Dermis blood vessel endothelial cell (primary cell): ENCODE measurements at regions not wholly inside any gene's neighbourhood (a gene's known extent, or its start where the extent isn't known, plus 50 kb on each side); places are given as distances from the start of the nearest gene placed in this dataset.

Experiments
- DNase-seq: peaks from one replicate; pipeline ENCODE4 v3.0.0; 2010

DNA sequence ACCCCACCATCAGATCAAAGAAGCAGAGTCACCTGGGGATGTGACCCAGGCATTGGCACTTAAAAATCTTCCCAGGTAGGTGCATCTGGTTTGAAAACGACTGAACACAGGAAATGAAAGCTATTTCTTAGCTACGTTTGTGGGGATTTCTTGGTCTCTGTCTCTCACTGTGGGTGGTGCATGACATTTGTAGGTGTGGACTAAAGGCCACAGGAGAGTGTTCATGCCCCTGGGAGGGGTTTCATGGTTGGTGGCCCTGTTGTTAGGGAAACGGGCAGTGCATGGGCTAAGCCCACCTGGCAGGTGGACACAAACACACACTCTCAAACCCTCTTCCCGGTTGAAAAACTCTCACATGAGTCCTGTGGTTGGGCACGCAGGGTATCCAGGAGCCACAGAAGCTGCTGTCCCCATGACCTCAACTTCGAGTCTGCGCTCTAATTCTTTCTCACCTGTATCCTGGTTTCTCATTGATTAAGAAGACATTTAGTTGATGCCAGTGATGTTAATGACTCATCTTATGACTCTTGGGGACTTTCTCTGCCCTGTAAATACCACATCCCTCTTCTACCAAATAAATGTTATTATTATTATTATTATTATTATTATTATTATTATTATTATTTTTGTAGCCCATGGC, 119.4 kb downstream of the MRPS6 start:
- no peak for DNase-seq

DNA sequence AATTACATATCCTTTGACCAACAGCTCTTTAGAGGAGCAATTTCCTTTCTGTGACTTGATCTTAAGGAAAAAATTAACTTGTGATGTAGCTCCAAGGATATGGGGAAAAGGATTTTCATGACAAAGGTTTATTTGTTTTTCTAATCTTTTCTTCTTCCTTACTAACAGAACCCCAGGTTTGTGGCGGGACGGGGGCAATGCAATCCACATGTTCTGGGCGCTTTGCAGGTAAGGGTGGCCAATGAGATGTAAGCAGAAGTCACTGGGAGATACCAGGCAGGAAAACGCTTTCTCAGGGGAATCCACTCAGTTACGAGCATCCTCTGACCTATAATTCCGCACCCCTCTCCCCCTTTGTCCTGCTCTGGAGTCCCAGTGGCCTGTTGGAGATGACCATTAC, 122.0 kb downstream of the MRPS6 start:
- DNase-seq = no peak

DNA sequence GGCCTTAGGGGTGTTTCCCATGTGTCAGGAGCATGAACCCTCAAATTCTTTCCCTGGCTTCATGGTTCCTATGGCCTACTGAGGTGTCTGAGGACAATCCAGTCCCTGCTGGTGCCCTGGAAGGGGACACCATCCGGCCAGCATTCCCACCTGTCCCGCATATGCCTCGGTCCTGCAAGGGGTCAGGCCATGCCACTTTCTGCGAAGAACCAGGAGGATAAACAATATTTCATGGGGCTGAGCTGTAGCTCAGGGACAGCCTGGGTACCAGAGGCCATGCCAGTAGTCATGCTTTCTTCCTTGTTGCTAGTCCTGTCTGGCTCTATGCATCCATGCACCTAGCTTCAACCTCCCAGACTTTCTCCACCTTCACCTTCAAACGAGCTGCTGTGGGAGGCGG, 123.6 kb downstream of the MRPS6 start:
- DNase-seq = no peak

DNA sequence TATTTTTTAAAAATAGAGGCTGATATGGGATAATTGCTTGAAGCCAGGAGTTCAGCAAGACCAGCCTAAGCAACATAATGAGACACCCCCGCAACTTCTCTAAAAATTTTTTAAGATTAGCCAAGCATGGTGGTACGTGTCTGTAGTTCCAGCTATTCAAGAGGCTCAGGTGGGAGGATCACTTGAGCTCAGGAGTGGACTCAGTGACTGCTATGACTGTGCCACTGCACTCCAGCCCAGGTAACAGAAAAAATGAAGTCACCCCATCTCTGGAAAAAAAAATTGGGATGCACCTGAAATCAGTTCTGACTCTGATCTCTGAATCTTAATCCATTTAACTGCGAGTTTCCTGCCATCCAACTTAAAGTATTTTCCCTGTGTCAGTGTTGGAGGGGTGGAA, 124.2 kb downstream of the MRPS6 start:
- DNase-seq = no peak

DNA sequence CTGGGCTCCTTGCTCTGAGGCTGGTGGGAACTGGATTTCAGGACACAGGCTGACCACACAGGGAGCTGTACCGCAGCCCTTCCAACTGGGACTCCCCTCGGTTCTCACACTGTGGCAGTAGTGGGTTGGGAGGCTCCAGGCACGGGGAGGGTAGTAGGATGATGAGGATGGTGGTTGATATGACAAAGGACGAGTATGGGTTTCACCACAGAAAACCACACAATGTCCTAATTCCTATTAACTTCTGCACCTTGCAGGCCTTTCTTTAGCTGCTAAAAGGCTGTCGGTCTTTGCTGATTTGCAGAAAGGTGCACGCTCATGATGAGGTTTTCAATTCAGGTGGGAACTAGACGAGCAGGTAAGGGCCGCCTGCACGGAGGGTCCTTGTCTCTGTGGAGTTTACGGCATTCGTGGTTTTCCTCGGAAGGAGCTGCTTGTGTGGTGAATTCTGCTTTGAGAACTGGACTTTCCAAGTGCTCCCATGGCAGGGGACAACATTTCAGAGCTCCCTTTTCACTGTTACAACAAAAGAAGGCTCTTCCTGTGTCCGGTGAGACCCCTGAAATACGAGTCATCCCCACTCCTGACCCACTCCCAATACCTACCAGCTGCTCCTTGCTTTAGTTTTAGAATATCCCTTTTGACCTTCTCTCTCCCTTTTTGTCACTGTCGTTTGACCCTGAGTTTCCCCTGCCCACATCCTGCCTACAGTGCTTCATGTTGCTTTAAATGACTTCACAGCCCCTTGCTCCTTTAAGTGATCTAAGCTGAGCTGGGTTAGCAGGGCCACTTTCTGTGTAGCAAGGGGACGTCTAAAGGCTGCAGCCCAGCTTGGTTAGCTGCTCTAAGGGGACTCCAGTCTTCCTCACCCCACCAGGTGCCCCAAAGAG, 125.1 kb downstream of the MRPS6 start:
- no peak for DNase-seq

DNA sequence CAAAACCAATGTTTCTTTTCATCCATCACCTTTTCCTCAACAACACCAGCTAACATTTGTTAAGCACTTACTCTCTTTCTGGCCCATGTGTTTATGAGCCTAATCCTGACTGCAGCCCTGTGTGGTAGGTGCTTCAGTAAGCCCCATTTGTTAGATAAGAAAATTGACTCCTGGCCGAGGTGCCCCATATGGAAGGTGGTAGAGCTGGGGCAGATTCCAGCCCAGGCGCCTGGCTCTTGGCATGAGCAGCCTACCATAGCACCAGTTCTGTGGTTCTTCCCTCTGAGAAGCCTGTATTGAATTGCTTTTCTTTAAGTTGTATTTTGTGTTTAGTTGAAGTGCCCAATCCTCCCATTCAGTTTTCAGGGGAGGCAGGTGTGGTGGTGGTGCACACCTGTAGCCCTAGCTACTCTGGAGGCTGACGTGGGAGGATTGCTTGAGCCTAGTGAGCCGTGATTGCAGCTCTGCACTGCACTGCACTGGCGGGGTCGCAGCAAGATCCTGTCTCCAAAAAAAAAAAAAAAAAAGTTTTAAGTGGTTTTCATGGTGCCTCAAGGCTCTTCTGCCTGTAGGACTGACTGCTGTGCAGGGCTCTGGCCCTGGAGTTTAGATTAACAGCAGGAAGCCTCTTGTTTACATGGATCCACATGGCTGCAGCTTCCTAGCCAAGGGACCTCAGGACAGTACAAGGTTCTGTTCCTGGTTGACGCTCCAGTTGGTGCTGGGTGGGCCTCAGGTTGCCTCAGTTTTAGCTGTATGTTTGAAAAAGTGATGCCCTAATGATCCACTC, 125.9 kb downstream of the MRPS6 start:
- no peak for DNase-seq

DNA sequence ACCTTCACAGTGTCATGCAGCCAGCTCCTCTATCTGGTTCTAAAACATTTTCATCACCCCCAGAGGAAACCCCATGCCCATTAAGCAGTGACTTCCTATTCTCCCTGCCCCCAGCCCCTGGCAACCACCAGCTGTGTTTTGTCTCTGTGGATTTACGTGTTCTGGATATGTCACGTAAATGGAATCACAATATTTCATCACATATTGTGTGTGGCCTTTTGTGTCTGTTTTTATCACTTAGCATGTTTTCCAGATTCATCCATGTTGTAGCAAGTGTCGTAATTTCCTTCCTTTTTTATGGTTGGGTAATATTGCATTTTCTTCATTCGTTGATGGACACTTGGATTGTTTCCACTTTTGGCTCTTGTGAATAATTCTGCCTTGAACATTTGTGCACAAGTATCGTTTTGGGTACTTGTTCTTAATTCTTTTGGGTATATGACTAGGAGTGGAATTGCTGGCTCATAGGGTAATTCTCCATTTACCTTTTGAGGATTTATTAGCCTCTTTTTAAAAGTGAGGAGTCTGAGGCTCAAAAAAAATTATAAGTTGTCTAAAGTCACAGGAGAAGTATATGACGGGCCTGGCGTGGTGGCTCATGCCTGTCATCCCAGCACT, 127.0 kb downstream of the MRPS6 start:
- no peak for DNase-seq

DNA sequence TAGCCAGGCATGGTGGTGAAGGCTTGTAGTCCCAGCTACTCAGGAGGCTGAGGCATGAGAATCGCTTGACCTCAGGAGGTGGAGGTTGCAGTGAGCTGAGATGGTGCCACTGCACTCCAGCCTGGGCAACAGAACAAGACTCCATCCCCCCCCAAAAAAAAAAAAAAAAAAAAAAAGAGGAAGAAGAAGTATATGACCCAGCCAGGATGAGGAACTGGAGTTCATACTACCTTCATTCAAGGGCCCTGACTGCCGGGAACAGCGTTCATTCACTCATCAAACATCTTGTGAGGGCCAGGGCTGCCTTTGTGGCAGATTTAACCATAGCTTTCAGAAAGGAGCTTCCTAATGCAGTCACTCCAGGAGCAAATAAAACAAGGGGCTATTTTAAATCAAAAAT, 127.6 kb downstream of the MRPS6 start:
- no peak for DNase-seq

DNA sequence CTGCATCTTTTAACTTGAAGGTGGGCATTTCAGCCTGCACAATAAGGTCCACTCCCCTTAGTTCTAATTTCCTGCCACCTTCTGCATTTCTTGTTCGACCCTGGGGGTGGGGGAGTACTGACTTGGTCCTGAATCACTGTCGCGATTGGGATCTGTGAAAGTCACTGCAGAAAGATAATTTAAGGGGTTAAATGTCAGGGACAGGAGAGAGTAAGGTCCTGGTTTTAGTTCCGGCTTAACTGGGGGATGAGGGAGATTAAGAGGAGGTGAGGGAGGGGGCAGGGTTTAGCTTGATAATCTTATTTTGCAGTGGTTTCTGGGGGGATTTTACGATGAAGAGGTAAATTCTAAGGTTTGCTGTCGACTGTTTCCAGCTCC, 128.1 kb downstream of the MRPS6 start:
- DNase-seq = no peak

DNA sequence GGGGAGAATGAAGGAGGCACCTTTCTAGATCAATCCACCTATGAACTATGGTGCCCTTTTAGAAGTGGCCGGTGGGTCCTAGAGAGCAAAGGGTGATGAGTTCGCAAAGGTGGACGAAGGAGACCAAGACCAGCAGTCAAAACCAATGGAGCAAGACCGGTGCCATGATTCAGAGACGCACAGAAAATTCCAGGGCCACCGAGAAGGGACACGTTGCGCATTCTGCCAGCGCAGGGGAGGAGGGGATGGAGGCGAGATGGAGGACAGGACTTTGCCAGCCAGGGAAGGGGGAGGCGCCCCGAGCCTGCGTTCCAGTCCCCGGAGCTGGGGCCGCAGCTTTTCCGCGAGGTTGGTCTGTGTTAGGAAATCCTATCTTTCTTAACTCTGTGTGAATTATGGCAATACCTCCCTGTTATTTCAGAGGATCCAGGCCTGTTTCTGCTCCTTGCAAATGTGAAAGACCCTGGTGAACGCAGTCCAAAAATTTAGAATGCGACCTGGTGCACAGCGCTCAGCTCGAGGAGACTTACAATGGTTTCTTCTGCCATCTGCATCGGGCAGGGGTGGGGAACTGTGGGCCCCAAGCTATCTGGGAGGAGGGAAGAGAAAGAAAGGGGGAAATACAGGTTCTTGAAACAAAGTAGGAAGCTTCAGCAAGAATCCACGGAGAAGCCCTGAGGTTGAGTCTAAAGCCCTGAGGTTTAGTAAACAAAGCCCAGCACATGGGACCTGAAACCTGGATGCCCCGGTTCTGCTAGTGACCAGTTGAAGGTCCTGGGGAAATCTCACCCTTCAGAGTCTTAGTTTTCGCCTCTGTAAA, 129.4 kb downstream of the MRPS6 start:
- no peak for DNase-seq

DNA sequence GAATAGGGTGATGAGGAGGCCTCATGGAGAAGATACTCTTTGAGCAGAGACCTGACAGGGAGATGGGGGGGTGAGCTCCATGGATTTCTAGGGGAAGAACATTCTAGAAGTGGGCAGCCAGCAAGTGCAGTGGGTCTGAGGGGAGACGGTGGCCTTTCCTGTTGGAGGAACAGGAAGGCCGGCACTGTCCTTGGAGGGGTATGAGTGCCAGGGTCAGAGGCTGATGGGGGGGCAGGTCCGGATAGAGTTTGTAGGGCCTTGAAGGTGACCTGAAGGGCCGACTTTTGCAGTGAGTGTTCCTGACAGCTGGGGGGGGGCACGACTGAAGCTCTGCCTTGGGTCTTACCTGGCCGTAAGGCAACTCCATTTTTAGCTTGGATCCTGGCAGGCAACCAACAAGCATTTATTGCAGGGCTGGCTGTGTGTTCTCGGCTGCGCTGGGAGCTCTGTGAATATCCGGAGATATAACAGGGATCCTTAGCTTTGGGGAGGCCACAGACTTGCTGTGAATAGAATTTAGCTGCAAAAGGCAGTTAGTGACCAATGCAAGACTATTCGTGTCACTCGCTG, 130.6 kb downstream of the MRPS6 start:
- DNase-seq = no peak

DNA sequence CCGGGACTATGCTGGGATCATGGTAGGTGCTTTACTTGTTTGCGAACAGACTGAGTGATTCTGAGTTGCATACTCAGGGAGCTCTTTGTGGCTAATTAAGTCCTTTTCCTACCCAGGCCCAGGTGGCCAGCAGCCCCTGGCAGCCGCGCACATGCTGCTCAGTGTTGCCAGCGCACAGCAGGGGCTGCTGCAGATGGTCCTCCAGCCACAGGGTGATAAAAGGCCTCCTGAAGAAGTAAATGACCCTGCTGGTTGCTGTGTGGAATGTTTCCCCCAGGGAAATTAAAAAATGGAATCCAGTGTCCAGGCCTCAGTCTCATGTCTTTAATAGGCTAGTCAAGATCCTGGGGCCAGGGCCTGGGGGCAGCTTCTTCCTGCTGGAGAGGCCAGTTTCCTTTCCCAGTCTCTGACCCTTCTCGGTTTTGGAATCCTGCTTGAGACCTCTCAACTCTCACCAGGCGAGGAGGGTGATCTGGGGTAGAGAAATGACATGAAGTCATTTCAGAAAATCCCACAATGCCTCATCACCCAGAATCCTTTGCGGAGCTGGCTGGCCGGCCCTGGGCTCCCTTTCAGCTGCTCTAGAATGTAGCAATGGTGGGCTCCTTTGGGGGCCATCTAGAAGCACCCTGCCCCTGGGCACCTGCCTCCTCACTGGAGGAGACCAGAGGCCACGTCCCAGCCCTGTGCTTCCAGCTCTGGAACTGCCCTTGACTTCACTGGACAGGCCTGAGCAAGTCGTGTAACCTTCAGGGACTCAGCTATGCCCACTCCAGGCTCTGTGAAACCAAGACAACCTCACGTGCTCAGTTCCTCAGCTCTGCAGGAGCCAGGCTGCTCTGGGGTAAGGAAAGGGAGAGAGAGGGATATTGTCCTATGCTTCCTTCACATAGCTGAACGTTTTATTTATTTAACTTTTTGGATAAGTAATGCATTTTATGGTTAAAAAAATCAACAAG, 131.4 kb downstream of the MRPS6 start:
- no peak for DNase-seq

DNA sequence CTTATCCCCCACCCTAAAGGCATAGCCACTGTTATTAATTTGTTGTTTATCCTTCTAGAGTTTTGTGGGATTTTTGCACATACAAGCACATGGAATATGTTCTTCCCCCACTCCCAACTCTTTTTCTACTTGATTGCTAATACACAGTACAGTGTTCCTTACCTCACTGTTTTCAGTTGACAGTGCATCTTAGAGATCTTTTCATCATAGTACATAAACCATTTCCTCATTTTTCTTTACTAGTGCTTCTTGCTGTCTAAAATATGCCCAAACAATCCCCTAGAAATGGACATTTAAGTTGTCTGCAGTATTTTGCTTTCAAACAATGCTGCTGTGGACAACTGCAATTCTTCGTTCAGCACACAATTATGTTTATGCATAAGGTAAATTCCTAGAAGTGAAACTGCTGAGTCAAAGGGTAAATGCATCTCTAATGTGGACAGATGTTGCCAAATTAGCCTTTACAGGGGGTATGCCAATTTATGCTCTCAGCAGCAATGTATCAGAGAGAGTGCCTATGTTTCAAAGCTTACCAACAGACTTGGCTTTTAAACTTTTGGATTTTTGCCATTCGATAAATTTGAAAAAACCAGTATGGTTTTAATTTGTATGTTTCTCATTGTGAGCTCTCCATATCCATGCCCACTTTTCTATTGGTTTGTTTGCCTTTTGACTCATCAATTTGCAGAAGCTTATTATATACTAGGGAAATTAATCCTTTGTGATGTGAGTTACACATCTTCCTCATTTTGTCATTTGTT, 132.6 kb downstream of the MRPS6 start:
- DNase-seq = no peak

DNA sequence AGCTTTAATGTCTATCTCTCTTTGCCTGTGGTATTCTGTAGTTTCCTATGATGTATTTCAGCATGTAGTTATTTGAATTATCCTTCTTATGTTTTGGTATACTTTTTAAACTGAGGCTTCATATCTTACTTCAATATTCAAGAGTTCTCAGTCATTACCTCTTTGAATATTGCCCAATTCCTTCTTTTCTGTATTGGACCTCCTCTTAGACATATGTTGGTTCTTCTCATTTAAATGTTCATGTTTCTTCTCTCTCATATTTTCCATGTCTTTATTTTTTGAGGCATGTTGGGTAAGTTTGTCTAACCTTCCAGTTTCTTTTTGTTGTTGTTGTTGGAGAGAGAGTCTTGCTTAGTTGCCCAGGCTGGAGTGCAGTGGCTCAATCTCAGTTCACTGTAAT, 140.6 kb downstream of the MRPS6 start:
- no peak for DNase-seq

DNA sequence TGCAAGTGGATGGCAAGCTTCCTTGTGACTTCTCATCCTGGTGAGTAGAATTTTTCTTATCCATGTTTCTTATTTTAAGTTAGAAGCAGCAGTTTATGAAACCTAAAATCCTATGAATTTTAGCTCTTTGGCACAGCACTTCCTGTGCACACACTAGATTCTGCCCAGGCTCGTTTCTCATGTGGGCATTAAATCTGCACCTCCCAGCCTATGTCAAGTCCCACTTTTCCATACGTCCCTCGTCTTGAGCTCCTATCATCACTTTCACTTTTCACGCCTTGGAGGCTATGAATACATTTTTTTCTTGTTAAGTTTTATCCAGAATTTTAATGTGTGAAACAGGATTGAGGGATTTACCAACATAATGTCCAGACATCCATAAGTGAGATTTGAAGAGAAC, 142.1 kb downstream of the MRPS6 start:
- DNase-seq = no peak

DNA sequence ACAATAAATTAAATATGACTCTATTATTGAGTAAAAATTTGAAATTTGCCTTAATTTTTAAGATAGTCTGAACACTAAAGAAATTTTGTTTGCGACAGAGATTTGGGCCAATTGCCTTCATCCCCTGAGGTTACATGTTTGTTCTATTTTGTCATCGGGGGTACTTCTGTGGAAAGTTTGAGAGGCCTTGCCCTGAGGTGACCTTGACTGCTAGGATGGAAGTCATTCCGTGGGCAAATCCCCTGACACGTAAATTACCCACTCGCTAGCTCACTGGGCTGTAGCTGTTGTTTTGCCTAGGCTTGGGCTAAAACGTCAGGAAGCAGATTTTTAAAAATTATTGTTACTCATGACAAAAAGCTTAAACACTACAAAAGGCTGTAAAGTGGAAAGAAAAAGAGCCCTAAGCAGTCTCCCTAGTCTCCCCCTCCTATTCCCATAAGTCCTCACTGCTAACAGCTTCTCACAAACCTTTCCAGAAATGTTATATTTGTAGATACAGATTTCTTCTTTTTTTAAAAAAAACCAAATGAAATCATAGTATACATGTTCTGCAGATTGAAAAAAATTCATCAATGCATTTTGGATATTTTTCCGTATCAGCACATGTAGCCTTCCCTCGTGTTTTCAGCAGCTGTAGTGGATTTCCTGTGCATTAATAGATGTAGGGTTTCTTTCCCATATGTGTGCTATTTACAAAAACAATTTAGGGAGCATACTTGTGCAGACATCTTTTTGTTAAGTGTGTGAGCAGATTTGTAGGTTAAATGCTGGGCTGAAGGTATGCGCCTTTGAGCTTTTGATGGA, 142.7 kb downstream of the MRPS6 start:
- DNase-seq = no peak

DNA sequence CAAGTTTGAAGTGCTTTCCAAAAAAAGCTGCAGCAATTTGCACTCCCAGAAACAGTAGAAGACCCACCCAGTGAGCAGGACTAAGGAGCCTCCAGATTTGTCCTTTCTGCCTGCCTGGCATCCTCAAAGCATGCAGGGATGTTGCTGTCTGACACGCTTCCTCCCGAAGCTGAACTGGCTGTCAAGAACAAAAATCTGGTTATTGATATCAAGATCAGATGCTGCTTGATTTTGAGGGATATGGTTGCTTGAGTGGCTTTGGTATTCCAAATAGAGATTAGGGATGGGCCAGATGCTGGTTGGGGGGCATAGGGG, 143.3 kb downstream of the MRPS6 start:
- no peak for DNase-seq

DNA sequence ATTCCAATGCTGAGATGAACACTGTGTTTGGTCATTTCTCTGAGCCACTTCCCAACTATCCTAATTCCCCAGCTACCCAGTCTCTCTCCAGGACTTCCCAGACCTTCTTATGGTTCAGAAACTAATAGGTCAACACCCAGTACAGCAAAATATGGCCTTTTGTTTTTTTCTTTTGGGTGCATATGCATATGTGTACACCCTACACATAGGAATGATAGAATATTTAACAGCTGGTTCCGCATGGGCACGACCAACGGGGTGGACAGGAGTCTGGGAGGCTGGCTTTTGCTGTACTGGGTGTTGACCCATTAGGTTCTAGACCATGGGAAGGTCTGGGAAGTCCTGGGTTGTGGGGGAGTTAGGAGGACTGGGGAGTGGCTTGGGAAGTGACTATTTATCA, 143.9 kb downstream of the MRPS6 start:
- DNase-seq = no peak
